Ishikawa (cell line): ENCODE measurements at regions not wholly inside any gene's neighbourhood (a gene's known extent, or its start where the extent isn't known, plus 50 kb on each side); places are given as distances from the start of the nearest gene placed in this dataset.

Experiments
- CEBPB ChIP-seq: IDR thresholded peaks from 2 replicates; pipeline ENCODE4 v1.6.1; 2012
- CREB1 ChIP-seq: IDR thresholded peaks from 2 replicates; pipeline ENCODE4 v1.6.1; 2012; ENCODE audit warnings: low read depth
- EGR1 ChIP-seq: IDR thresholded peaks from 2 replicates; pipeline ENCODE4 v1.6.1; 2012
- EP300 ChIP-seq: IDR thresholded peaks from 2 replicates; pipeline ENCODE4 v1.6.1; 2012; ENCODE audit warnings: borderline replicate concordance
- FOXM1 ChIP-seq: IDR thresholded peaks from 2 replicates; pipeline ENCODE4 v1.6.1; 2012; ENCODE audit warnings: low read depth, borderline replicate concordance
- NFIC ChIP-seq: IDR thresholded peaks from 2 replicates; pipeline ENCODE4 v1.6.1; 2012
- RAD21 ChIP-seq: IDR thresholded peaks from 2 replicates; pipeline ENCODE4 v1.6.1; 2012; ENCODE audit warnings: low read depth
- TAF1 ChIP-seq: IDR thresholded peaks from 2 replicates; pipeline ENCODE4 v1.6.1; 2012; ENCODE audit warnings: low read depth, mild to moderate bottlenecking
- TCF12 ChIP-seq: IDR thresholded peaks from 2 replicates; pipeline ENCODE4 v1.6.1; 2012; ENCODE audit warnings: low read depth
- TEAD4 ChIP-seq: IDR thresholded peaks from 2 replicates; pipeline ENCODE4 v1.6.1; 2012
- YY1 ChIP-seq: IDR thresholded peaks from 2 replicates; pipeline ENCODE4 v1.6.1; 2012; ENCODE audit warnings: low read depth
- ZBTB7A ChIP-seq: IDR thresholded peaks from 2 replicates; pipeline ENCODE4 v1.6.1; 2012; ENCODE audit warnings: low read depth
- TF ChIP-seq, protein P1 (sequence below): IDR thresholded peaks from 2 replicates; pipeline ENCODE4 v1.6.1; 2012
- TF ChIP-seq, protein P2 (sequence below): IDR thresholded peaks from 2 replicates; pipeline ENCODE4 v1.6.1; 2012
- TF ChIP-seq, protein P3 (sequence below): IDR thresholded peaks from 2 replicates; pipeline ENCODE4 v1.6.1; 2012; ENCODE audit warnings: low read depth, mild to moderate bottlenecking

DNA sequence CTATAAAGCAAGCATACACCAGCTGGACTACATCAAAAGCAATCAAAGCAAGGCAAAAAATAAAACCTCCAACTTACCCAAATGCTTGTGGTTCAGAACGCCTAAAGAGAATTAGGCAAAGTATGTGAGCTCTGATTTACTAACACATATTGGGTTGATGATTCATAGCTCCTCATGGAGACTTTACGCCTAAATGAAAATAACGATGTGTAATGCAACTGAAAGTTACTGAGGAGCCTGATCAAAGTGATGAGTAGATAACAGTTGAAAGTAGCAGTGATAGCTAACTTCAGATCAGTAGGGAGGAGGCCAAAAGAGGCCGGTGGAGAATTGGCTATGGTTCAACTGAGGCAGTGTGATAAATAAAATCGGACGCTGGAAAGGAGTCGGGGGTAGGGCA lies 85.0 kb downstream of the MPP7 start:
- no peak for TF ChIP-seq CREB1
- TF ChIP-seq, protein P1, sequence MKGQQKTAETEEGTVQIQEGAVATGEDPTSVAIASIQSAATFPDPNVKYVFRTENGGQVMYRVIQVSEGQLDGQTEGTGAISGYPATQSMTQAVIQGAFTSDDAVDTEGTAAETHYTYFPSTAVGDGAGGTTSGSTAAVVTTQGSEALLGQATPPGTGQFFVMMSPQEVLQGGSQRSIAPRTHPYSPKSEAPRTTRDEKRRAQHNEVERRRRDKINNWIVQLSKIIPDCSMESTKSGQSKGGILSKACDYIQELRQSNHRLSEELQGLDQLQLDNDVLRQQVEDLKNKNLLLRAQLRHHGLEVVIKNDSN, result no peak
- TF ChIP-seq, protein P2, sequence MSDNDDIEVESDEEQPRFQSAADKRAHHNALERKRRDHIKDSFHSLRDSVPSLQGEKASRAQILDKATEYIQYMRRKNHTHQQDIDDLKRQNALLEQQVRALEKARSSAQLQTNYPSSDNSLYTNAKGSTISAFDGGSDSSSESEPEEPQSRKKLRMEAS, result no peak
- TF ChIP-seq, protein P3, sequence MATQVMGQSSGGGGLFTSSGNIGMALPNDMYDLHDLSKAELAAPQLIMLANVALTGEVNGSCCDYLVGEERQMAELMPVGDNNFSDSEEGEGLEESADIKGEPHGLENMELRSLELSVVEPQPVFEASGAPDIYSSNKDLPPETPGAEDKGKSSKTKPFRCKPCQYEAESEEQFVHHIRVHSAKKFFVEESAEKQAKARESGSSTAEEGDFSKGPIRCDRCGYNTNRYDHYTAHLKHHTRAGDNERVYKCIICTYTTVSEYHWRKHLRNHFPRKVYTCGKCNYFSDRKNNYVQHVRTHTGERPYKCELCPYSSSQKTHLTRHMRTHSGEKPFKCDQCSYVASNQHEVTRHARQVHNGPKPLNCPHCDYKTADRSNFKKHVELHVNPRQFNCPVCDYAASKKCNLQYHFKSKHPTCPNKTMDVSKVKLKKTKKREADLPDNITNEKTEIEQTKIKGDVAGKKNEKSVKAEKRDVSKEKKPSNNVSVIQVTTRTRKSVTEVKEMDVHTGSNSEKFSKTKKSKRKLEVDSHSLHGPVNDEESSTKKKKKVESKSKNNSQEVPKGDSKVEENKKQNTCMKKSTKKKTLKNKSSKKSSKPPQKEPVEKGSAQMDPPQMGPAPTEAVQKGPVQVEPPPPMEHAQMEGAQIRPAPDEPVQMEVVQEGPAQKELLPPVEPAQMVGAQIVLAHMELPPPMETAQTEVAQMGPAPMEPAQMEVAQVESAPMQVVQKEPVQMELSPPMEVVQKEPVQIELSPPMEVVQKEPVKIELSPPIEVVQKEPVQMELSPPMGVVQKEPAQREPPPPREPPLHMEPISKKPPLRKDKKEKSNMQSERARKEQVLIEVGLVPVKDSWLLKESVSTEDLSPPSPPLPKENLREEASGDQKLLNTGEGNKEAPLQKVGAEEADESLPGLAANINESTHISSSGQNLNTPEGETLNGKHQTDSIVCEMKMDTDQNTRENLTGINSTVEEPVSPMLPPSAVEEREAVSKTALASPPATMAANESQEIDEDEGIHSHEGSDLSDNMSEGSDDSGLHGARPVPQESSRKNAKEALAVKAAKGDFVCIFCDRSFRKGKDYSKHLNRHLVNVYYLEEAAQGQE, result no peak
- no peak for TF ChIP-seq RAD21
- no peak for TF ChIP-seq YY1

DNA sequence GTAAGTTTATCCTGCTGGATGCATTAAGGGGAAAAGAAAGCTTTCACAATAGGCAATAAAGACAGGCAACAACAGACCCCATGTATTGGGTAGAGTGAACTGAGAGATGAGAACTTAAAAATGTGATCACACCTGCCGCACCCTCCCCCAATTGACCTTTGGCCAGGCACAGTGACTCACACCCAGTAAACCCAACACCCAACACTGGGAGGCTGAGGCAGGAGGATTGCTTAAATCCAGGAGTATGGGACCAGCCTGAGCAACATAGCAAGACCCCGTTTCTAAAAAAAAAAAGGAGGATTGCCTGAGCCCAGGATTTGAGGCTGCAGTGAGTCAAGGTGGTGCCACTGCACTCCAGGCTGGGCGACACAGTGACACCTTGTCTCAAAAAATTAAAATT lies 86.9 kb downstream of the MPP7 start:
- TF ChIP-seq TEAD4, result no peak
- TF ChIP-seq EGR1, result no peak
- TF ChIP-seq, protein P1, result no peak

DNA sequence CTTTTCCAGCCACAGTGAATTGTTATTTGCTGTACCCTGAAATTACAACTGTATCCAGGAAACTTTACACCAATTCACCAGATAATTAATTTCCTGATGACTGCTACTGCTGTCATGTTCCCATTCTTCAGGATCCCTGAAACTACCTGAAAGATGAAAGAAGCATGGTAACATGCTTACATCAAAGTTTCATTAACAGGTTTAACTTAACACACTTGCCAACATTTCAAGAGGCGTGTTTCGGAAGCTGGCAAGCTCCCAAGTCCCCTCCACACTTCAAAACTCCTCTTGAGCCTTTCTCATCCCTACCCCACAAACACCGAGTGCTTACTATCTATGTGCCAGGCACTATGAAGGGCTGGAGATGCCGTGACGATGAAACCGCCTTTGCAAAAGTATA lies 88.6 kb downstream of the MPP7 start:
- TF ChIP-seq TEAD4 (no peak), RAD21 (no peak), NFIC (peak; percentile 32; the same call in 1 of the 2 replicates), EGR1 (no peak), FOXM1 (no peak), EP300 (no peak), YY1 (no peak)

DNA sequence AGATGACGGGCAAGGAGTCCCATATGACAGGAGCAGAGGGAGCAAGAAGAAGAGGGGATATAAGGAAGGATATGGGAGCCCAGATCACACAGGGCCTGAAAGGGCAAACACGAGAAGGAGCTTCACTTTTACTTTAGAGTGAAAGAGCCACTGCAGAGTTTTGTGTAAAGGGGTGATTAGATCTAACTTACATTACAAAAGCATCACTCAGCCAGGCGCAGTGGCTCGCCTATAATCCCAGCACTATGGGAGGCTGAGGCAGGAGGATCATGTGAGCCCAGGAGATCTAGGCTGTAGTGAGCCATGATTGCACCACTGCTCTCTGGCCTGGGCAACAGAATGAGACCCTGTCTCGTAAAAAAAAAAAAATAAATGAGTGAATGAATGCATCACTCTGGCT lies 91.1 kb downstream of the MPP7 start:
- TF ChIP-seq YY1, result no peak
- TF ChIP-seq FOXM1, result no peak
- no peak for TF ChIP-seq NFIC
- TF ChIP-seq EGR1, result no peak
- no peak for TF ChIP-seq CREB1
- TF ChIP-seq, protein P3, result no peak
- TF ChIP-seq TAF1, result no peak
- TF ChIP-seq CEBPB, result no peak
- TF ChIP-seq EP300, result no peak
- TF ChIP-seq, protein P1, result no peak
- no peak for TF ChIP-seq ZBTB7A
- no peak for TF ChIP-seq TCF12

DNA sequence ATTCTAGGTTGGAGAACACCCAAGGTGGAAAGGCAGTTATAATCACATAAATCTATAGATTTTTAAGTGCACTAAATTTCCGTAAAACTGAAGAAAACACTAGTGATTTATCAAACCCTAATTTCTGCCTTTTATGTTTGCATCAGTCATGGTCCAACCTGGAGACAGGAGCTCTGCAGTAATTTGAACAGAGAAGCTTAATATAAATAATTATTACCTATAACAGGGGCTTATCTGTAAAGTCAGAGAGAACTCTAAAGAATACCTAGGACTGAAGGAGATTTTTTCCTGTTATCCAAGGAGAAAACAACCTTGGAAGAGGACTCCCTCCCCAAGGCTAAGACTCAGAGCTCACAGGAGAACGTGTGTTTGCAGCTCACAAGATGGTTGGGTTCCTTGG lies 95.1 kb downstream of the MPP7 start:
- TF ChIP-seq EP300 (no peak), CREB1 (no peak), TEAD4 (no peak), EGR1 (no peak), NFIC (no peak), RAD21 (no peak), CEBPB (no peak), FOXM1 (no peak), TAF1 (no peak), ZBTB7A (no peak), TCF12 (no peak), YY1 (no peak)
- TF ChIP-seq, protein P1, result no peak
- TF ChIP-seq, protein P3, result no peak
- TF ChIP-seq, protein P2, result no peak
